Natural killer cell (primary cell): ENCODE measurements at regions not wholly inside any gene's neighbourhood (a gene's known extent, or its start where the extent isn't known, plus 50 kb on each side); places are given as distances from the start of the nearest gene placed in this dataset.

Experiments
- ATAC-seq, 3 donors: fragments of 150-1000 bp in 2 of 3; fragments of 200-7000 bp in 1 of 3; cut with Tn5 transposase; 1 replicate in 1 of 3; 2 replicates in 2 of 3; pipeline ENCODE4 v1.10.0; 2021; ENCODE audit warnings: mild to moderate bottlenecking in 2 of 3, moderate library complexity in 2 of 3
- DNase-seq, 2 donors: peaks; one replicate each; pipeline versions ENCODE4 v3.0.0 to v3.0.0-alpha.2; 2013 to 2021; ENCODE audit warnings: mixed read lengths in 1 of 2
- H3K27ac ChIP-seq: one replicate; pipeline ENCODE4 v1.5.1; 2013; ENCODE audit warnings: mild to moderate bottlenecking, low read length
- H3K27me3 ChIP-seq: one replicate; pipeline ENCODE4 v1.6.1; 2013; ENCODE audit warnings: low read length; ENCODE audit not compliant: control insufficient read depth, insufficient read depth
- H3K36me3 ChIP-seq: one replicate; pipeline ENCODE4 v1.6.1; 2013; ENCODE audit warnings: low read length; ENCODE audit not compliant: control insufficient read depth, insufficient read depth
- H3K4me1 ChIP-seq: one replicate; pipeline ENCODE4 v1.6.1; 2013; ENCODE audit warnings: low read length; ENCODE audit not compliant: control insufficient read depth, insufficient read depth
- H3K4me3 ChIP-seq: one replicate; pipeline ENCODE4 v1.5.1; 2013; ENCODE audit warnings: low read length
- H3K9me3 ChIP-seq: one replicate; pipeline ENCODE4 v1.6.1; 2013; ENCODE audit warnings: low read length; ENCODE audit not compliant: control insufficient read depth, insufficient read depth
- H3K27ac Mint-ChIP-seq, 2 donors: one replicate each; pipeline ENCODE4 v1.8.0; 2022; ENCODE audit warnings: mild to moderate bottlenecking in 2 of 2, mixed read lengths in 2 of 2, moderate library complexity in 1 of 2
- H3K27me3 Mint-ChIP-seq, 2 donors: one replicate each; pipeline ENCODE4 v1.8.0; 2022; ENCODE audit warnings: low read depth in 2 of 2, mixed read lengths in 2 of 2
- H3K36me3 Mint-ChIP-seq: one replicate; pipeline ENCODE4 v1.8.0; 2022; ENCODE audit warnings: mixed read lengths
- H3K4me1 Mint-ChIP-seq, 2 donors: one replicate each; pipeline ENCODE4 v1.8.0; 2022; ENCODE audit warnings: mixed read lengths in 2 of 2
- H3K4me3 Mint-ChIP-seq: one replicate; pipeline ENCODE4 v1.8.0; 2022; ENCODE audit warnings: mild to moderate bottlenecking, moderate library complexity, mixed read lengths
- H3K9me3 Mint-ChIP-seq, 2 donors: one replicate each; pipeline ENCODE4 v1.8.0; 2022; ENCODE audit warnings: mixed read lengths in 2 of 2
- WGBS: methylation state at CpG from one replicate; pipeline ENCODE4 v1.1.7; 2013; ENCODE audit warnings: missing lambda C conversion rate; ENCODE audit not compliant: insufficient coverage; 5-methylcytosine and 5-hydroxymethylcytosine counted together
- intact Hi-C: fragments of 100-400 bp; cut with micrococcal nuclease; formaldehyde crosslinking; loops from one replicate; pipeline ENCODE4 v1.14.2; 2022
- TF ChIP-seq, protein P1 (sequence below): fragments of 200-600 bp; IDR thresholded peaks from one replicate; pipeline ENCODE4 v1.8.0; 2022; ENCODE audit warnings: antibody characterized with exemption

DNA sequence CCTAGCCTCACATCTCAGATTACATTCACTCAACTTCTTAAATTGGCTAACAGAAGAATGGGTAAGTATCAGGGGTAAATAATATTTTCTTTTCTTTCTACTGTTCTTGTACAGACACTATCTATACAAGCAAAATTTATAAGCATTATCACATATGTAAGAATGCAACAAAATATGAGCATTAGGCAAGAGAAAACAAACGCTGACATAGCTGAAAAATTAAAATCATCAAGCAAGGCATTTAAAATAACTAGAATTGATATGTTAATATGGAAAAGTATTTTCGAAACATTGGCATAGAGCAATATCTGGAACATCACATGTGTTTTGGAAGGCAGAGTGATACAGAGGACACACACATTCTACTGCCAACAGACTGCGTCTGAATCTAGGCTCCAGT, 1175.3 kb upstream of the LRRN3 start:
- TF ChIP-seq, protein P1, sequence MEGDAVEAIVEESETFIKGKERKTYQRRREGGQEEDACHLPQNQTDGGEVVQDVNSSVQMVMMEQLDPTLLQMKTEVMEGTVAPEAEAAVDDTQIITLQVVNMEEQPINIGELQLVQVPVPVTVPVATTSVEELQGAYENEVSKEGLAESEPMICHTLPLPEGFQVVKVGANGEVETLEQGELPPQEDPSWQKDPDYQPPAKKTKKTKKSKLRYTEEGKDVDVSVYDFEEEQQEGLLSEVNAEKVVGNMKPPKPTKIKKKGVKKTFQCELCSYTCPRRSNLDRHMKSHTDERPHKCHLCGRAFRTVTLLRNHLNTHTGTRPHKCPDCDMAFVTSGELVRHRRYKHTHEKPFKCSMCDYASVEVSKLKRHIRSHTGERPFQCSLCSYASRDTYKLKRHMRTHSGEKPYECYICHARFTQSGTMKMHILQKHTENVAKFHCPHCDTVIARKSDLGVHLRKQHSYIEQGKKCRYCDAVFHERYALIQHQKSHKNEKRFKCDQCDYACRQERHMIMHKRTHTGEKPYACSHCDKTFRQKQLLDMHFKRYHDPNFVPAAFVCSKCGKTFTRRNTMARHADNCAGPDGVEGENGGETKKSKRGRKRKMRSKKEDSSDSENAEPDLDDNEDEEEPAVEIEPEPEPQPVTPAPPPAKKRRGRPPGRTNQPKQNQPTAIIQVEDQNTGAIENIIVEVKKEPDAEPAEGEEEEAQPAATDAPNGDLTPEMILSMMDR: no peak
- Histone ChIP-seq H3K27ac (no peak overlapping the region), H3K4me1 (no peaks in the 10 kb centered on the region), H3K9me3 (no peaks in the 10 kb centered on the region), H3K27me3 (no peaks in the 10 kb centered on the region), H3K4me3 (no peak overlapping the region), H3K36me3 (no peaks in the 10 kb centered on the region)
- no peak overlapping the region for H3K4me3 Mint-ChIP-seq
- no peaks in the 10 kb centered on the region for H3K36me3 Mint-ChIP-seq
- H3K4me1 Mint-ChIP-seq: no peaks in the 10 kb centered on the region
- no peak overlapping the region for H3K27ac Mint-ChIP-seq
- intact Hi-C loops: no loop called here
- 85% methylated on average over 2 of the region's 3 CpGs for WGBS
- DNase-seq (no peak), ATAC-seq (no peak)
- peaks cover 5 to 6% of the 10 kb centered on the region in 2 donors for H3K9me3 Mint-ChIP-seq
- H3K27me3 Mint-ChIP-seq: no peaks in the 10 kb centered on the region

DNA sequence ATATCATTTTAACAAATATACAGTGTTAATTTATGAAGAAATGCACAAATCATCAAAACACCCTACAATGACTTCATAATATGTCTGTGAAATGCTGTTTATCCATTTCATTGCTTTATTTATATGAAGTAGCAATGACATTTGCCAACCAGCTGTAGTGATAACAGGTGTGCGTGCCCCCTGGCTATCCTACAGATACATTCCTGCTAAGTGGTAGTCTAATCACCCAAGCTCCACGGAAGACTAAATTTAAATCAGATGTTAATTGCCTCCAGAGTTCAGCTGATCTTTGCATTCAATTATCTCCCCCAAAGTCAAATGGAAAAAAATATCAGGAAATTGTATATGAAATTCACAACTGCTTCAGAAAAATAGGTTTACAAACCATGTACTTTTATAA, 1164.2 kb upstream of the LRRN3 start:
- Histone ChIP-seq H3K27me3 (no peaks in the 10 kb centered on the region), H3K9me3 (peaks cover 7% of the 10 kb centered on the region), H3K4me3 (no peak overlapping the region), H3K27ac (no peak overlapping the region), H3K4me1 (no peaks in the 10 kb centered on the region), H3K36me3 (no peaks in the 10 kb centered on the region)
- intact Hi-C loops: no loop called here
- no peak for DNase-seq
- Mint-ChIP-seq H3K36me3 (no peaks in the 10 kb centered on the region), H3K4me1 (no peaks in the 10 kb centered on the region), H3K27me3 (no peaks in the 10 kb centered on the region), H3K4me3 (no peak overlapping the region), H3K27ac (no peak overlapping the region), H3K9me3 (peaks cover 14 to 21% of the 10 kb centered on the region in 2 donors)
- WGBS: 86% methylated on average over 2 of the region's 2 CpGs
- TF ChIP-seq, protein P1: no peak
- ATAC-seq: no peak

DNA sequence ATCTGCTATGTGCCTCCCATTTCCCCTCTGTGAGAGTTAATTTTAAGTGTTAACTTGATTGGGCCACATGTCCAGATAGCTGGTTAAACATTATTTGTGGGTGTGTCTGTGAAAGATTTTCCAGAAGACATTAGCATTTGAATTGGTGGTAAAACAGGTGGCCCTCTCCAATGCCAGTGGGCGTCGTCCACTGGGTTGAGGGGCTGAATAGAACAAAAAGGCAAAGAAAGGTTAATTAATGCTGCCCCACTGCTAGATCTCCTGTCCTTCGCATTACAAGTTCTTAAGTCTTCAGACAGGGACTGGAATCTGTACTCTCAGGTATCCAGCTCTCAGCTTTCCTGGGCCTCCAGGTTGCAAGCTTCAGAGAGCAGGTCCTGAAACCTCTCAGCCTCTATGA, 1160.9 kb upstream of the LRRN3 start:
- peaks cover 15 to 20% of the 10 kb centered on the region in 2 donors for H3K9me3 Mint-ChIP-seq
- intact Hi-C loops: no loop called here

DNA sequence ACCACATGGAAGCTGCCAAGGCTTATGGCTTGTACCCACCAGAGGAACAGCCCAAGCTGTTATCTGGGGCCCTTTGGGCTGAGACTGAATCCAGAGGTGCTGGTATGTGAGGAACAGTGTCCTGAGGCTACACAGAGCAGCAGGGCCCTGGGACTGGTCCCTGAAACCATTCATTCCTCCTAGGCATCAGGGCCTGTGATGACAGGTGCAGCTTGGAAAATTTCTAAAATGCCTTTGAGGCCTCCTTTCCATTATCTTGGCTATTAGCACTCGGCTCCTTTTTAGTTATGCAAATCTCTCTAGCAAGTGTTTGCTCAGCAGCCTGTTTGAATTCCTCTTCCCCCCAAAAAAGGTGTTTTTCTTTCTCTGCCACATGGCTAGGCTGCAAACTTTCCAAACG, 1151.7 kb upstream of the LRRN3 start:
- H3K4me3 Mint-ChIP-seq: no peak overlapping the region
- H3K27me3 Mint-ChIP-seq: no peaks in the 10 kb centered on the region
- H3K9me3 Mint-ChIP-seq: peaks cover 27 to 31% of the 10 kb centered on the region in 2 donors
- intact Hi-C loops: no loop called here
- TF ChIP-seq, protein P1: no peak
- Histone ChIP-seq H3K27me3 (no peaks in the 10 kb centered on the region), H3K4me1 (no peaks in the 10 kb centered on the region), H3K9me3 (no peaks in the 10 kb centered on the region), H3K36me3 (no peaks in the 10 kb centered on the region), H3K4me3 (no peak overlapping the region), H3K27ac (no peak overlapping the region)
- no peak for ATAC-seq
- H3K27ac Mint-ChIP-seq: no peak overlapping the region
- no peaks in the 10 kb centered on the region for H3K4me1 Mint-ChIP-seq
- 54% methylated on average over 2 of the region's 2 CpGs for WGBS
- no peaks in the 10 kb centered on the region for H3K36me3 Mint-ChIP-seq
- no peak for DNase-seq

More for the DNA sequence above, 1160.9 kb upstream of the LRRN3 start:
- DNase-seq (no peak), ATAC-seq (no peak)
- no peak overlapping the region for H3K4me3 ChIP-seq
- H3K27ac ChIP-seq: no peak overlapping the region
- H3K4me1 Mint-ChIP-seq: no peaks in the 10 kb centered on the region
- no peaks in the 10 kb centered on the region for H3K27me3 ChIP-seq
- no peaks in the 10 kb centered on the region for H3K36me3 Mint-ChIP-seq
- no peaks in the 10 kb centered on the region for H3K9me3 ChIP-seq
- TF ChIP-seq, protein P1: no peak
- no peaks in the 10 kb centered on the region for H3K36me3 ChIP-seq
- 55% methylated on average over 3 of the region's 3 CpGs for WGBS
- H3K27ac Mint-ChIP-seq: no peak overlapping the region
- no peak overlapping the region for H3K4me3 Mint-ChIP-seq
- H3K4me1 ChIP-seq: no peaks in the 10 kb centered on the region
- no peaks in the 10 kb centered on the region for H3K27me3 Mint-ChIP-seq
